ENCODE measurements at regions not wholly inside any gene's neighbourhood (a gene's known extent, or its start where the extent isn't known, plus 50 kb on each side); places are given as distances from the start of the nearest gene placed in this dataset.

DNA sequence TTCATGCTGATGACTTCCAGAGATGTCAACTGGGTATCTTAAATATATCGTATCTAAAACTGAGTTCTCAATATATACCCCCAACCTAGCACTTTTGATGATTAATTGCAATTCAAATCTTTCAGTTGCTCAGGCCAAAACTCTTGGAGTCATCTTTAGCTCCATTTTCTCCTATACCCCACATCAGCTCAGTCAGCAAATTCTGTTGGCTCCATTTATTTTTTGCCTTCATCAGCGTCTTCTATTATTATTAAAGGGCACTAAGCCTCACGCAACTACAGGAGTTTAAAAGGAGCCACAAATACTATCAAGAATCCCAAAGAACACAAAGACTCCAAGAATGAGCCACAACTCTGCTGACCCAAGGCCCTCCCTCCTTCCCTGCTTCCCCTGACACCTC lies 134.9 kb downstream of the KCTD12 start:
- WGBS, 2 donors, result 92 to 97% methylated on average over 3 of the region's 3 CpGs

DNA sequence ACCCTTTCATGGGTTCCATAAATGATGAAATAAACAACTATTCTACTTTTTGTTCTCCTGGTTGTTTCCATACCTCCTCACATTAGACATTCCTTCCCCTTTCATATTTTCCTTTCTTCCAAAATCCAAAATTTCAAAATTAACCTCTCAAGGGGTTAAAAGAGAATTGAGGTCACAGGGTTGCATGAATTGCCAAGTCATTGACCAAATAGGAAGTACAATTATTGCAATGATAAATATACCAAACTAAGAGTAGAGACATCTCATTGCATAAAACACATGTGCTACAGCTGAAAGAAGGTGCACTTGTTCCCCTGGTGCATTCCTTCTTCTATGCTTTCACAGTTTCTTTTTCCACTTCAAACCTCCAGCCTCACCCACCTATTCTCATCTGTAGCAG lies 136.1 kb downstream of the KCTD12 start:
- ATAC-seq (ENCODE audit: insufficient read depth, low FRiP score) (no peak), DNase-seq (no peak)
- Histone ChIP-seq H3K27me3 (ENCODE audit: control insufficient read depth in 3 of 3, insufficient read depth in 3 of 3, low read length in 2 of 3) (no peaks in the 10 kb centered on the region), H3K4me3 (no peak overlapping the region), H3K4me1 (ENCODE audit: control insufficient read depth in 5 of 5, insufficient read depth in 5 of 5, low read length in 5 of 5) (peaks cover 0 to 2% (median 0%) of the 10 kb centered on the region in 5 donors), H3K9ac (ENCODE audit: insufficient read depth in 1 of 2, low read length in 2 of 2) (no peak overlapping the region), H3K36me3 (ENCODE audit: control insufficient read depth in 4 of 4, insufficient read depth in 4 of 4, low read length in 4 of 4) (no peaks in the 10 kb centered on the region), H3K27ac (ENCODE audit: low read depth in 1 of 2, low read length in 1 of 2) (no peak overlapping the region), H3K9me3 (ENCODE audit: control insufficient read depth in 4 of 4, insufficient read depth in 3 of 4, low read length in 3 of 4) (no peaks in the 10 kb centered on the region)
- TF ChIP-seq, protein P1, sequence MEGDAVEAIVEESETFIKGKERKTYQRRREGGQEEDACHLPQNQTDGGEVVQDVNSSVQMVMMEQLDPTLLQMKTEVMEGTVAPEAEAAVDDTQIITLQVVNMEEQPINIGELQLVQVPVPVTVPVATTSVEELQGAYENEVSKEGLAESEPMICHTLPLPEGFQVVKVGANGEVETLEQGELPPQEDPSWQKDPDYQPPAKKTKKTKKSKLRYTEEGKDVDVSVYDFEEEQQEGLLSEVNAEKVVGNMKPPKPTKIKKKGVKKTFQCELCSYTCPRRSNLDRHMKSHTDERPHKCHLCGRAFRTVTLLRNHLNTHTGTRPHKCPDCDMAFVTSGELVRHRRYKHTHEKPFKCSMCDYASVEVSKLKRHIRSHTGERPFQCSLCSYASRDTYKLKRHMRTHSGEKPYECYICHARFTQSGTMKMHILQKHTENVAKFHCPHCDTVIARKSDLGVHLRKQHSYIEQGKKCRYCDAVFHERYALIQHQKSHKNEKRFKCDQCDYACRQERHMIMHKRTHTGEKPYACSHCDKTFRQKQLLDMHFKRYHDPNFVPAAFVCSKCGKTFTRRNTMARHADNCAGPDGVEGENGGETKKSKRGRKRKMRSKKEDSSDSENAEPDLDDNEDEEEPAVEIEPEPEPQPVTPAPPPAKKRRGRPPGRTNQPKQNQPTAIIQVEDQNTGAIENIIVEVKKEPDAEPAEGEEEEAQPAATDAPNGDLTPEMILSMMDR (IDR thresholded peaks at IDR 0.05; ENCODE audit: control extremely low read depth, extremely low read depth), result no peak

More for the DNA sequence above, 134.9 kb downstream of the KCTD12 start:
- Histone ChIP-seq H3K27ac (ENCODE audit: low read depth in 1 of 2, low read length in 1 of 2) (no peak overlapping the region), H3K4me1 (ENCODE audit: control insufficient read depth in 5 of 5, insufficient read depth in 5 of 5, low read length in 5 of 5) (no peaks in the 10 kb centered on the region), H3K27me3 (ENCODE audit: control insufficient read depth in 3 of 3, insufficient read depth in 3 of 3, low read length in 2 of 3) (no peaks in the 10 kb centered on the region), H3K36me3 (ENCODE audit: control insufficient read depth in 4 of 4, insufficient read depth in 4 of 4, low read length in 4 of 4) (no peaks in the 10 kb centered on the region), H3K9me3 (ENCODE audit: control insufficient read depth in 4 of 4, insufficient read depth in 3 of 4, low read length in 3 of 4) (no peaks in the 10 kb centered on the region), H3K9ac (ENCODE audit: insufficient read depth in 1 of 2, low read length in 2 of 2) (no peak overlapping the region), H3K4me3 (no peak overlapping the region)
- ATAC-seq (ENCODE audit: insufficient read depth, low FRiP score), result no peak
- TF ChIP-seq, protein P1 (IDR thresholded peaks at IDR 0.05; ENCODE audit: control extremely low read depth, extremely low read depth), result no peak
- no peak for DNase-seq

DNA sequence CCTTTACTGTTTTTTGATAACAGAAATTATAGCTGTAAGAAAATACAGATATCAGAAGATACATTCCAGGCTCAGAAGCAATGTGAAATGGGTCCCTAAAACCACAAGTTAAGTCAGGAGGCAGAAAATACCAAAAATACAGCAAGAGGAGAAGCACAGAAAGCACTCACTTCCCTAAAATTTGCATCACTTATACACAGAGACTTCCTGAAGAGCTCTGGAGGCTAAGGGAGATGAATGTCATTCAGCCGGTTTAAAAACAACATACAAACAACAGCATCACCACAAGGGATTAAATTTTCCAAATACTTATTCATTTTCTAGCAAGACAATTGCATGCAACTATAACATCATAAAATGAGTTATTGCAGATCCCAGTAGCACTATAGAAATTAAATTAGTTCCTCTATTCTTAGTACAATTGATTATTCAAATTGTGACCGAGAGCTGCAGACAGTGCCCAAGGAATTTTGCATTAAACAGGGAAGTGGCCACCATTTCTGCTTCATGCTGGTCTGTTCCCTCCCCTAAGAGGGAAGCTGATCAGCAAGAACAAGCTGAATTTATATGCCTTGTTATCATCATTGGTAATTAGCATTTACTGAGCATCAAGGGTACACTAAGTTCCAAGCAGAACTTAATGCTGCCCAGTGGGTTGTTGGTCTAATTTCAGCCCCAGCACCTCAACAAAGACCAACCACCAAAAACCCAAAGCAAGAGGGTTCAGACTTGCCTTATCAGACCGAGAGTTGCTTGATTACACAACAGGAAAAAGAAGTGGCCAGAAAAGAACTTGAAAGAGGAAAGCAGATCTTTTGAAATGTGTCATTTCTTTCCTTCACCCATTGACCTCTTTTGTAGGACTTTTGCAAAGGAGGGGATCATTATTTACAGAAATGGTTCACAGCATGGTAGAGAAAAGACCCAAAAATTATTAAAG lies 140.7 kb downstream of the KCTD12 start:
- TF ChIP-seq, protein P1 (IDR thresholded peaks at IDR 0.05; ENCODE audit: control extremely low read depth, extremely low read depth), result no peak
- Histone ChIP-seq H3K27ac (ENCODE audit: low read depth in 1 of 2, low read length in 1 of 2) (peak overlapping the region in 1 of 2 donors; percentile 37), H3K4me3 (no peak overlapping the region), H3K4me1 (ENCODE audit: control insufficient read depth in 5 of 5, insufficient read depth in 5 of 5, low read length in 5 of 5) (peaks cover 0 to 2% (median 0%) of the 10 kb centered on the region in 5 donors), H3K36me3 (ENCODE audit: control insufficient read depth in 4 of 4, insufficient read depth in 4 of 4, low read length in 4 of 4) (no peaks in the 10 kb centered on the region), H3K9ac (ENCODE audit: insufficient read depth in 1 of 2, low read length in 2 of 2) (no peak overlapping the region), H3K9me3 (ENCODE audit: control insufficient read depth in 4 of 4, insufficient read depth in 3 of 4, low read length in 3 of 4) (peaks cover 2 to 10% (median 3%) of the 10 kb centered on the region in 4 donors), H3K27me3 (ENCODE audit: control insufficient read depth in 3 of 3, insufficient read depth in 3 of 3, low read length in 2 of 3) (no peaks in the 10 kb centered on the region)
- 14 to 35% methylated on average over 3 of the region's 3 CpGs for WGBS, 2 donors
- DNase-seq (peak in 1 of 3 donors; percentile 23), ATAC-seq (ENCODE audit: insufficient read depth, low FRiP score) (peak; percentile 41)

Measured in lung (tissue), 11 donors.